ENCODE measurements at regions not wholly inside any gene's neighbourhood (a gene's known extent, or its start where the extent isn't known, plus 50 kb on each side); places are given as distances from the start of the nearest gene placed in this dataset.

DNA sequence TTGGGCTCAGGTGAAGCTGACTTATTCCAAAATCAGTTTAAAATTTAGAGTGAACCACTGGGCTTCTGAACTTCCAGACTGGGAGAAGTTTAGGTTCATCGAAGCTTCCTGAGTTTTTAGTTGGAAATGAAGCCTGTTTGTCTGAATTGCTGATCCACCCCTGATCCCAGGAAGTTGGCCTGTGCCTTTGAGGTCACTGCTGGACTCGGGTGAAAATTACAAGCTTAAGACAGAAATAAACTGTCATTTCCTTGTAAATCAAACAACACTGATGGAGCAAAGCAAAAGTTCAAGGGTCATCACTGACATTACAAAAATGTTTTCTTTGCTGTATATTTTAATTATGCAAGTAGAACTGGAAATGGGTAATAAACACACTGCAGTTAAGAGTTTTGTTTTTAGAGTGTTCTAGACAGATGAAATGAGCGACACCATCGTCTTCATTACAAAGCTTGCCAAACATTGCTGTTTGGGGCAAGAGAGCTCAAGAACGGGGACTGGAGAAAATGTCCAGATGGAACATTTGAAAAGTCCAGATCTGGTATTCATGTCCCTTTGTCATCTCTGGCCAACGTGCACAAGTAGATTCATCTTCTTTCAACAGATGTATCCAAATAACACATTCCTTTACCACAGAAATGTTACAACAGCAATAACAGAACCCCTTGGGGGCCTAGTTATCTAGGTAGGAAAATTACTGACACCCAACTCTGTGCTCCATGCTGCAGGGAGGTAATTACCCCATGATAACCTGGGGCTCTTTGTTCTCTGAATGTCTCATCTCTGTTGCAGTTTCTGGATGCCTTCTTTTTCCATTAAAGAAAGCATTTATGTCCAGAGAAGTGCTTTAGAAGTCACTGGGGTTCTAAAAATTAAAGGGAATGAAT, 142.4 kb upstream of the ERCC6L2 start:
- Mint-ChIP-seq H3K36me3 (ENCODE audit: low read depth) (no peaks in the 10 kb centered on the region), H3K4me1 (ENCODE audit: low read depth) (peaks cover 4% of the 10 kb centered on the region), H3K4me3 (ENCODE audit: low read depth) (no peak overlapping the region), H3K27ac (no peak overlapping the region), H3K9me3 (peaks cover 3% of the 10 kb centered on the region), H3K27me3 (ENCODE audit: low read depth) (peaks cover 26% of the 10 kb centered on the region)
- intact Hi-C loops (cut with micrococcal nuclease): no loop called here
- DNase-seq (ENCODE audit: low spot score): no peak

DNA sequence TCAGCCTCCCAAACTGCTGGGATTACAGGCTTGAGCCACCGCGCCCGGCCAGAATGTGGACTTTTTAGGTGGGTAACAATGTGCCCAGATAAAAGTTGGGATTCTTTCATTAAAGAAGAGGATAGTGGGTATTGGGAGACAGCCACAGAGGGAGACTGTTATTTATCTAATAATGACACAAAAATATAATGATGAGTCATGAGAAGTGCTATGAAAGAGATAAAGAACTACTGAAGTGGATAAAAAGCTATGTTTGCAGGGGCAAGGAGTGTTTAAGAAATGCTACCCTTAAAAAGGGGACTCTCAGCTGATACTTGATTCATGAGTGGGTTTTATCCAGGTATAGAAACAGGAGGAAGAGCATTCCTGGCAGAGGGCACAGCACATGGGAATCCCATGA, 143.6 kb upstream of the ERCC6L2 start:
- Mint-ChIP-seq H3K27ac (no peak overlapping the region), H3K27me3 (ENCODE audit: low read depth) (peaks cover 26% of the 10 kb centered on the region), H3K9me3 (peaks cover 3% of the 10 kb centered on the region), H3K36me3 (ENCODE audit: low read depth) (no peaks in the 10 kb centered on the region), H3K4me1 (ENCODE audit: low read depth) (peaks cover 11% of the 10 kb centered on the region), H3K4me3 (ENCODE audit: low read depth) (no peak overlapping the region)
- intact Hi-C loops (cut with micrococcal nuclease): no loop called here
- no peak for DNase-seq (ENCODE audit: low spot score)

DNA sequence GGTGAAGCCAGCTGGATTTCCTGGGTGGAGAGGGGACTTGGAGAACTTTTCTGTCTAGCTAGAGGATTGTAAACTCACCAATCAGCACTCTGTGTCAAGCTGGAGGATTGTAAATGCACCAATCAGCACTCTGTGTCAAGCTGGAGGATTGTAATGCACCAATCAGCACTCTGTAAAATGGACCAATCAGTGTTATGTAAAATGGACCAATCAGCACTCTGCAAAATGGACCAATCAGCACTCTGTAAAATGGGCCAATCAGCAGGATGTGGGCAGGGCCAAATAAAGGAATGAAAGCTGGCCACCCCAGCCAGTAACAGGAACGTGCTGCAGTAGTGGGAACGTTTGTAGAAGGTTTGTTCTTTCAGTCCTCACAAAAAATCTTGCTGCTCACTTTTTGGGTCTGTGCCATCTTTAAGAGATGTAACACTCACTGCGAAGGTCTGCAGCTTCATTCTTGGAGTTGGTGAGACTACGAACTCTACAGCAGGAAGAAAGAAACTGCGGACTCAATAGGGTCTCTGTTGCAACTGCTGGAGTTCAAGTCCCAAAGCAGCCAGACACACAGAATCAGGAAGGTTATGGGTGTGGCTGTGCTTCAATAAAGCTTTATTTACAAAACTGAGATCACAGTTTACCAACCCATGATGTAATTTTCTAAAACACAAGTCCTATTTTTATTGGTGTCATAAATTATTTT, 145.7 kb upstream of the ERCC6L2 start:
- DNase-seq (ENCODE audit: low spot score): no peak
- Mint-ChIP-seq H3K4me1 (ENCODE audit: low read depth) (peaks cover 23% of the 10 kb centered on the region), H3K9me3 (peaks cover 16% of the 10 kb centered on the region), H3K27ac (no peak overlapping the region), H3K36me3 (ENCODE audit: low read depth) (peaks cover 8% of the 10 kb centered on the region), H3K27me3 (ENCODE audit: low read depth) (peaks cover 17% of the 10 kb centered on the region), H3K4me3 (ENCODE audit: low read depth) (no peak overlapping the region)
- intact Hi-C loops (cut with micrococcal nuclease): loop anchor here (10.0 kb wide), 3 partner anchors 265 to 855 kb away; no protein-coding TSS in a partner anchor

DNA sequence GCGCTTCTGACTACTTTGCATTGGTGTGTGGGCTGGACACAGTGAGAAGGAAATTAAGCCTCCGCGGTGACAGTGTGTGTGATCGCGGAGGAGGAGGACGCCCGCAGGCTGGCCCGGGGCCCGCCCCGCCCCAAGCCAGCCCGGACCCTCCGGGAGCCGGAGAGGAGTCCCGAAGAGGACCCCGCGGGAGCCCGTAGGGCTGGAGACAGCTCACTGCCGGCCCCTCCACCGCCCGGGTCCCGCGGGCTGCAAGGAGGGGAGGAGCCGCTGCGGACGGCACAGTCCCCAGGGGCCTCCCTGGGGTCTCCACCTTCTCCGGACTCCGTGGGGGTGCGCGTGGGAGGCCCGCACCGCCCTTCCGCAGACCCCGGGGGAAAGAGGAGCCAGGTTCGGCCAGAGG, 146.4 kb upstream of the ERCC6L2 start:
- Mint-ChIP-seq H3K36me3 (ENCODE audit: low read depth) (peaks cover 11% of the 10 kb centered on the region), H3K27me3 (ENCODE audit: low read depth) (peaks cover 15% of the 10 kb centered on the region), H3K4me3 (ENCODE audit: low read depth) (no peak overlapping the region), H3K27ac (no peak overlapping the region), H3K9me3 (peaks cover 17% of the 10 kb centered on the region), H3K4me1 (ENCODE audit: low read depth) (peaks cover 31% of the 10 kb centered on the region)
- intact Hi-C loops (cut with micrococcal nuclease): loop anchor here (10.0 kb wide), 3 partner anchors 264 to 854 kb away; no protein-coding TSS in a partner anchor
- DNase-seq (ENCODE audit: low spot score): no peak

DNA sequence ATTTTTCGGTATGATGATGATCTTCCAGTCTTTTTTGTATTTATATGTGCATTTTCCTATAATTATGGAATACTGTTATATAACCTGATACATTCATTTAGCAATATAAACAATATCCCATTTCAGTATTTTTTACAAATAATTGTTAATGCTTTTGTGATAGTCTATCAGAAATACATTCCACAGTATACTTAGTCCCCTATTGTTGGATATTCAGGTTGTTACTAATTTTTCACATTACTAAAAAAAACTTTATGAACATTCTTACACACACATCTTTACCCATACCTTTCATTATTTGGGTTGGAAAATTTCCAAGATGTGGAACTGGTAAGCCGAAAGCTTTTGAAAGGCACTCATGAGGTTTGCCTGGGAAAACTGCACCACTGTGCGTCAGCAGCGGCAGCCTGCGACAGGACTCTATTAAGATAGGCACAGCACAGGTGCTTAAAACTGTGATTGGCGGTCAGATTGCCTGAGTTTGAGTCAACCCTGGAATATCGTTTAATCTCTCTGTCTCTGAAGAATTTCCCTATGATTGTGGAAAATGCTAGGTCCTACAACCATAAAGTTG, 147.5 kb upstream of the ERCC6L2 start:
- Mint-ChIP-seq H3K4me1 (ENCODE audit: low read depth) (peaks cover 35% of the 10 kb centered on the region), H3K9me3 (peaks cover 17% of the 10 kb centered on the region), H3K27me3 (ENCODE audit: low read depth) (peaks cover 9% of the 10 kb centered on the region), H3K4me3 (ENCODE audit: low read depth) (no peak overlapping the region), H3K36me3 (ENCODE audit: low read depth) (peaks cover 11% of the 10 kb centered on the region), H3K27ac (no peak overlapping the region)
- DNase-seq (ENCODE audit: low spot score): no peak
- intact Hi-C loops (cut with micrococcal nuclease): loop anchor here (10.0 kb wide), 3 partner anchors 263 to 853 kb away; no protein-coding TSS in a partner anchor

DNA sequence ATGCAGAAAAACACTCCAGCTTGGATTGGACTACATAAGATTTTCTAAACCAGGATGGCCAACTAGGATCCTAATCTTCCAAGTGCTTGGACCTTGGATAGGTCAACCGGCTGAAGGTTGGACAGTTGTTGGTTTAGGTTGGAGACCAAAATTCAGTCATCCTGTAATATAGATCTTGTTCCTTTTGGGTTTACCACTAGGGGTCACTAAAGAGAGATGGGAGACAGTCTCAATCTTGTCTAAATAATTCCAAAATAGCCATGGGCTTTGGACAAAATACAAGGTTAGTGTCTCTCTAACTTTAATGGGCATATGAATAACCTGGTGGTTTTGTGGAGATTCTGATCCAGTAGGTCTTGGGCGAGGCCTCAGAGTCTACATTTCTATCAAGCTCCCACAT, 148.7 kb upstream of the ERCC6L2 start:
- peaks cover 18% of the 10 kb centered on the region for H3K36me3 Mint-ChIP-seq (ENCODE audit: low read depth)
- H3K27me3 Mint-ChIP-seq (ENCODE audit: low read depth): peaks cover 10% of the 10 kb centered on the region
- peaks cover 41% of the 10 kb centered on the region for H3K4me1 Mint-ChIP-seq (ENCODE audit: low read depth)
- H3K4me3 Mint-ChIP-seq (ENCODE audit: low read depth): no peak overlapping the region
- peaks cover 23% of the 10 kb centered on the region for H3K9me3 Mint-ChIP-seq
- DNase-seq (ENCODE audit: low spot score): no peak
- intact Hi-C loops (cut with micrococcal nuclease): loop anchor here (10.0 kb wide), 3 partner anchors 262 to 852 kb away; no protein-coding TSS in a partner anchor
- H3K27ac Mint-ChIP-seq: no peak overlapping the region

DNA sequence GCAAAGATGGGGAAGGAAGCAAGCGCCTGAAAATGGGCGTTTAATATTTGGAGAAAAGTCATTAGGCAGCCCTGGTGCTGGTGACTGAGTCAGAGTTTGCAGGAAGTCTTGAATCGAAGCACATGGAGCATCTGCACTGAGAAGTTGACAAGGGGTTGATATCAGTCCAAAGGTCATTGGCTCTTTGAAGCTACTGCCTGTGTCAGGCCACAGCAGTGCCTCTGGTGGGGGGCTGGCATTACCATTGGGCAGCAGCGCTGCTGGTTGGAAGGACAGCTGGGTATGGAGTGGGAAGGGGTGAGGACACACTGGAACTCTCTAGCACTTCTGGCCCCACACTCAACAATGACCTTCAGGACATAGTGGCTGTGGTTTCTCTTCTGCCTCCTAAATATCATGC, 150.4 kb upstream of the ERCC6L2 start:
- DNase-seq (ENCODE audit: low spot score): no peak
- intact Hi-C loops (cut with micrococcal nuclease): loop anchor here (2.0 to 10.0 kb wide), 6 partner anchors 214 to 850 kb away; no protein-coding TSS in a partner anchor
- Mint-ChIP-seq H3K27me3 (ENCODE audit: low read depth) (peaks cover 14% of the 10 kb centered on the region), H3K4me1 (ENCODE audit: low read depth) (peaks cover 41% of the 10 kb centered on the region), H3K36me3 (ENCODE audit: low read depth) (peaks cover 18% of the 10 kb centered on the region), H3K4me3 (ENCODE audit: low read depth) (no peak overlapping the region), H3K9me3 (peaks cover 19% of the 10 kb centered on the region), H3K27ac (peak overlapping the region; percentile 67)

DNA sequence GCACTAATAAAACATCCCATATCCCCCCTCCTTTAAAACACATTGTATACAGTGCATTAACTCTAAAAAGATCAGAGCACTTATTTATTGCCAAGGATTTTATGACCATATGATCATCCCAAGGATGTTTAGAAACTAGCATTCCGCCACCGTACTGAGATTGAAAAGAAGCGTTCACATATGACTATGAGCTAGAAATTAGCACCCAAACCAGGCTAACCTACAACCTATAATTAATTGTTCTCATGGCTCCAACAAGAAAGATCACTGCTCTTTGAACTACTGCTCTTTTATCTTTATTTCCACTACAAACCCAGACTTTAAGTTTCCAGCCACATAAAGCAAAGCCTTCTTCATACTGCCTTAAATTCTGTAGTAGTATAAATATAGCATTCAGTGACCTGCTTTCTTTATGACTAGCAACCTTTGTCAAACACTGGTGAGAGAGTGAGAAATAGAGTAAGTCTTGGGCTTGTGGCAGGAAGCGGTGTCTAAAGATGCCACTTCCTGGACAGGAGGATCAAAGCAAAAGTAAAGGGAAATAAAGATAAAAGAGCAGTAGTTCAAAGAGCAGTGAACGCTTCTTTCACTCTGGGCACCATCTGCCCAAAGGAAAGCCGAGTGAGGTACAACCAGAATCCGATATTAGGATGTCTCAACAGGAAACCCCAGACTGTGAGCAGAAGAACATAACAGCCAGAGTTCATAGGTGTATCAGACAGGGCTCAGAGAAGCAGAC, 151.1 kb upstream of the ERCC6L2 start:
- H3K4me1 Mint-ChIP-seq (ENCODE audit: low read depth): peaks cover 41% of the 10 kb centered on the region
- peak overlapping the region; percentile 22 for H3K4me3 Mint-ChIP-seq (ENCODE audit: low read depth)
- peaks cover 18% of the 10 kb centered on the region for H3K36me3 Mint-ChIP-seq (ENCODE audit: low read depth)
- peaks cover 20% of the 10 kb centered on the region for H3K9me3 Mint-ChIP-seq
- H3K27me3 Mint-ChIP-seq (ENCODE audit: low read depth): peaks cover 14% of the 10 kb centered on the region
- intact Hi-C loops (cut with micrococcal nuclease): loop anchor here (1.0 to 10.0 kb wide), 12 partner anchors 97 to 850 kb away; partner anchors contain the start of gene ERCC6L2
- H3K27ac Mint-ChIP-seq: peak overlapping the region; percentile 67
- DNase-seq (ENCODE audit: low spot score): peak; percentile 78

DNA sequence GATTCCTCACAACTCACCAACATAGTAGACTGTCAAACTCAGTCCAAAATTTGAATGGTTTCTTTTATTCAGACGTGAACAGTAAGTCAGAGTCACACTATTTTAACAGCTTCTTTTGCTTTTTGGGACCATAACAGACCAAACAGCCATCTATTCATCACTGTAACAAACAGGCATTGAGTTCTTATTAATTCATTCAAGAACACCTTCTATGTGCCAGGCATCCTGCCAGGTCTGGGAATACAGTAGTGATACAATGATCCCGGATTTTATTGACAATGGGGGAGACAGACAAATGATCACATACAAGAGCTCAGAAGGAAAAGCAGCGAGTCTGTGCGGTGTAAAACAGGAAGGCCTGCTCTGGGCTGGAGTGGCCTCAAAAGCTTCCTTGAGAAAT, 153.3 kb upstream of the ERCC6L2 start:
- peaks cover 37% of the 10 kb centered on the region for H3K4me1 Mint-ChIP-seq (ENCODE audit: low read depth)
- no peak for DNase-seq (ENCODE audit: low spot score)

DNA sequence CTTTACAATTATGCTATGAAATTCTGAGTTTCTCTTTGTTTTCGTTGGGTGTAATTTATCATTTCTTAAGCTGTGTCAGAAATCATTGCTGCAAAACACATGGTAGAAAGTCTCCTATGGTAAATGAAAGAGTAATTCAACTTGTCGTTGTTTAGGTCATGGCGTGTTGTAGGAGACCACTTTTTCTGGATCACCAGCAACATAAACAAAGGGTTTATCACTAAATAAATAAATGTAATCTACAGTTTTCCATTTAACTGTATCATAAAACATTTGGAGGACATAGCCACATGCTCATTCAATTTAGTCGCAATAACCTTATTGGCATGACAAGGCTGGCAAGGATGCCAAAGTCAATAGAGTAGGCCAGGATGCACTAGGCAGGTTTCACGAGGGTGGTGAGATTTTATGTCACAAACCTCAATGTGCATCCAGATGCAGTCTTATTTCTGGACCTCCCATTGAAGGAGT, 154.4 kb upstream of the ERCC6L2 start:
- Mint-ChIP-seq H3K4me1 (ENCODE audit: low read depth) (peaks cover 29% of the 10 kb centered on the region), H3K27me3 (ENCODE audit: low read depth) (peaks cover 22% of the 10 kb centered on the region), H3K9me3 (peaks cover 46% of the 10 kb centered on the region), H3K27ac (no peak overlapping the region), H3K4me3 (ENCODE audit: low read depth) (no peak overlapping the region), H3K36me3 (ENCODE audit: low read depth) (peaks cover 18% of the 10 kb centered on the region)
- DNase-seq (ENCODE audit: low spot score): no peak
- intact Hi-C loops (cut with micrococcal nuclease): loop anchor here (10.0 kb wide), 3 partner anchors 256 to 846 kb away; no protein-coding TSS in a partner anchor

More for the DNA sequence above, 153.3 kb upstream of the ERCC6L2 start:
- Mint-ChIP-seq H3K4me3 (ENCODE audit: low read depth) (no peak overlapping the region), H3K36me3 (ENCODE audit: low read depth) (peaks cover 18% of the 10 kb centered on the region), H3K27me3 (ENCODE audit: low read depth) (peaks cover 21% of the 10 kb centered on the region), H3K9me3 (peaks cover 36% of the 10 kb centered on the region), H3K27ac (no peak overlapping the region)
- intact Hi-C loops (cut with micrococcal nuclease): loop anchor here (10.0 kb wide), 3 partner anchors 257 to 847 kb away; no protein-coding TSS in a partner anchor

DNA sequence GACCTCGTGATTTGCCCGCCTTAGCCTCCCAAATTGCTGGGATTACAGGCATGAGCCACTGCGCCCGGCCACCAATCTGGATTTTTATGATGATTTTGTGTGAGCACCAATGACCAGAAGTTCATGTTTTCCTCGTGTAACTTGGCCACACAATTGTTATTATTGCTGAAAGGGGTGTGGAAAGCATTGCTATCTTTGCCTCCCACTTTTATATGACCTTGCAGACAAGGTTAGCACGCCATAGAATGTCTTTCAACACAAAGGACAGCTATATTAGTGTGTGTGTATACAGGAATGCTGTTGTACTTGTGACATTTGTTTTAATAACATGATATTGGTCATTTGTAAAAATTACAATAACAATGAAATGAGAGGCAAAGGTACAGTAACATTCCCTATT, 155.0 kb upstream of the ERCC6L2 start:
- intact Hi-C loops (cut with micrococcal nuclease): loop anchor here (10.0 kb wide), 3 partner anchors 256 to 846 kb away; no protein-coding TSS in a partner anchor

DNA sequence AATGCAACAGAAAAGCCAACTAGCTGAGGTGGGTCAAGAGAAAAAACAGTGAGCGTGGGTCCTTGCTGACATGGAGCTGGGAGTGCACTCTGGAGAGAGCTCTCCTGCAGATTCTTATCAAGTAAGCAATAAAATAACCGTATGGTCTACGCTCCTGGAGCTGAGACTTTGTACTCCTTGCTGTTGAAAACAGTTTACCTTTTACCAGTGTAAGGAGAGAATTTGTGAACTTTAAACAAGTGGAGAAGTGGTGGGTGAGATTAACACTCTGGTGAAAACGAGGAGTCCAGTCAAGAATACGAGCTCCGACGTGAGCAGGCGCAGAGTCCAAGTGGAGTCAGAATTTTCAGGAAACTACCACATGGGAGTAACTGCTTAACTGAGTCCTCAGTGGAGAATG, 156.1 kb upstream of the ERCC6L2 start:
- Mint-ChIP-seq H3K4me3 (ENCODE audit: low read depth) (no peak overlapping the region), H3K9me3 (peaks cover 41% of the 10 kb centered on the region), H3K27ac (no peak overlapping the region), H3K36me3 (ENCODE audit: low read depth) (peaks cover 14% of the 10 kb centered on the region), H3K27me3 (ENCODE audit: low read depth) (peaks cover 25% of the 10 kb centered on the region), H3K4me1 (ENCODE audit: low read depth) (peaks cover 13% of the 10 kb centered on the region)
- DNase-seq (ENCODE audit: low spot score): no peak
- intact Hi-C loops (cut with micrococcal nuclease): no loop called here

More for the DNA sequence above, 155.0 kb upstream of the ERCC6L2 start:
- no peak for DNase-seq (ENCODE audit: low spot score)
- Mint-ChIP-seq H3K27me3 (ENCODE audit: low read depth) (peaks cover 23% of the 10 kb centered on the region), H3K9me3 (peaks cover 47% of the 10 kb centered on the region), H3K4me1 (ENCODE audit: low read depth) (peaks cover 25% of the 10 kb centered on the region), H3K27ac (no peak overlapping the region), H3K4me3 (ENCODE audit: low read depth) (no peak overlapping the region), H3K36me3 (ENCODE audit: low read depth) (peaks cover 15% of the 10 kb centered on the region)
